GM10266 (cell line): ENCODE measurements at regions not wholly inside any gene's neighbourhood (a gene's known extent, or its start where the extent isn't known, plus 50 kb on each side); places are given as distances from the start of the nearest gene placed in this dataset.

ENCODE experiments used
- DNase-seq: peaks from one replicate; pipeline ENCODE4 v3.0.0; 2012; ENCODE audit errors: extremely low spot score
- CTCF ChIP-seq: IDR thresholded peaks from 2 replicates; pipeline ENCODE4 v1.5.1; 2012; ENCODE audit warnings: mild to moderate bottlenecking, low read depth; ENCODE audit not compliant: control insufficient read depth, insufficient read depth; ENCODE audit errors: missing control alignments

- TF ChIP-seq CTCF = no peak
- no peak for DNase-seq
Measured at GRCh38 chr3:95280711-95281352, 1218.0 kb downstream of the NSUN3 start.

- no peak for TF ChIP-seq CTCF
- no peak for DNase-seq
Measured at GRCh38 chr3:95289295-95289694, 1226.4 kb downstream of the NSUN3 start.

- TF ChIP-seq CTCF = no peak
- no peak for DNase-seq
Measured at GRCh38 chr3:95297581-95297980, 1234.7 kb downstream of the NSUN3 start.

GRCh38 chr3:95302044-95302443 lies 1239.2 kb downstream of the NSUN3 start:
- no peak for DNase-seq
- no peak for TF ChIP-seq CTCF

GRCh38 chr3:95310560-95310959 lies 1247.7 kb downstream of the NSUN3 start:
- DNase-seq = no peak
- TF ChIP-seq CTCF = no peak

- DNase-seq = no peak
- no peak for TF ChIP-seq CTCF
Measured at GRCh38 chr3:95311272-95311671, 1248.4 kb downstream of the NSUN3 start.

- DNase-seq = no peak
- TF ChIP-seq CTCF = no peak
Measured at GRCh38 chr3:95312650-95313049, 1249.8 kb downstream of the NSUN3 start.
